GM12891 (cell line): ENCODE measurements at regions not wholly inside any gene's neighbourhood (a gene's known extent, or its start where the extent isn't known, plus 50 kb on each side); places are given as distances from the start of the nearest gene placed in this dataset.

Experiments
- PAX5 ChIP-seq: IDR thresholded peaks from 2 replicates; pipeline ENCODE4 v1.6.1; 2011; ENCODE audit warnings: low read length, moderate library complexity, mild to moderate bottlenecking; ENCODE audit not compliant: insufficient read depth, severe bottlenecking
- POLR2A ChIP-seq: IDR thresholded peaks from 2 replicates; pipeline ENCODE4 v1.6.1; 2011; ENCODE audit warnings: low read depth, low read length, control low read depth
- POLR2AphosphoS5 ChIP-seq: IDR thresholded peaks from 2 replicates; pipeline ENCODE4 v1.6.1; 2011; ENCODE audit warnings: low read depth, low read length, control low read depth
- POU2F2 ChIP-seq: IDR thresholded peaks from 2 replicates; pipeline ENCODE4 v1.6.1; 2011; ENCODE audit warnings: low read depth, mild to moderate bottlenecking, control low read depth, low read length, moderate library complexity
- SPI1 ChIP-seq: IDR thresholded peaks from 2 replicates; pipeline ENCODE4 v1.6.1; 2011; ENCODE audit warnings: low read depth, low read length, control low read depth
- TAF1 ChIP-seq: IDR thresholded peaks from 2 replicates; pipeline ENCODE4 v1.6.1; 2011; ENCODE audit warnings: low read depth, low read length, control low read depth

DNA sequence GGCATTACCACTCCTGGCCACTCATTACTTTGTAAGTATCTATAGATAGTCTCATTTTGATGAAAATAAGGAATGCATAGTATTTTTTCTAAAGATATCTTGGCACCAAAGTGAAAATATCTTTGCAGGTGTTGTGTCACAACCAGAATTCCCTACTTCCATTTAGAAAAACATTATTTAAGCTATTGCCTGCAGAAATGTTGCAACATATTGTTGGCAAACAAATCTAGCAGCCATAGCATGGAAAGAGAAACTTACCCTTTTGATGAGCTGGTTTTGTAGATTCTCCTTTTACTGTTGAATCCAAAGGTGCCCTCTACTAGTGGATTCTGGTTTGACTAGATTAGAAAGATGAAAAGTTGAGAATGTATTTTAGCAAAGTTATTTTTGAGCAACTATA, 138.8 kb downstream of the AREG start:
- TF ChIP-seq POLR2AphosphoS5 (no peak), TAF1 (no peak), POLR2A (no peak), PAX5 (no peak), POU2F2 (no peak), SPI1 (no peak)
